Retina (tissue), 1 donor: ENCODE measurements at regions not wholly inside any gene's neighbourhood (a gene's known extent, or its start where the extent isn't known, plus 50 kb on each side); places are given as distances from the start of the nearest gene placed in this dataset.

Source experiments
- DNase-seq: peaks from one replicate; pipeline ENCODE4 v3.0.0-alpha.2; 2016

DNA sequence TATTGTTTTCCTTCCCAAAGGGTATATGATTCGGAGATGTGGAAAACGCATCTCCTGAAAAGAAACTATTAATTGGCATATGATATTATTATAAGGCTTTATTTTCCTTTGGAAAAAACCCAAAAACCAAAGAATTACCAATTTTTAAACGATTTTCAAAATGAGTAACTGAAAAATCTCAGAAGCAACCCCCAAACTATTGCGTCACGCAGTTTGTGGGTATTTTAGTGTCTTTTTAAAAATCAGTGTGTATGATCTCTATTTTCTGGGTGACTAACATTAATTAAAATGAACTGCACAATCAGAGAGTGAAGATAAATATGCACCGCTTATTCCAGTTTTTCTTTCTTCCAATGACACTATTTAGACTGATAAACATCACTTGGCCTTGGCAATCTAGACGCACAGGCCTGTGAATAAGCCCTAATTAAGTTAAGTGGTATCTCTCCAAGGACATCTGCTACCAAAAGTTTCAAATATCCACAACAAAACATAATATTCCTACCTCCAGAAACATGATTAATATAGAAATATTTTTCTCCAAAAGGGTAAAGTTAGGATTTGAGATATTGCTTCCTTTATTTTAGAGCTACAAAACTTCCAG is 511.5 kb upstream of the FAM241A start:
- DNase-seq, result no peak

DNA sequence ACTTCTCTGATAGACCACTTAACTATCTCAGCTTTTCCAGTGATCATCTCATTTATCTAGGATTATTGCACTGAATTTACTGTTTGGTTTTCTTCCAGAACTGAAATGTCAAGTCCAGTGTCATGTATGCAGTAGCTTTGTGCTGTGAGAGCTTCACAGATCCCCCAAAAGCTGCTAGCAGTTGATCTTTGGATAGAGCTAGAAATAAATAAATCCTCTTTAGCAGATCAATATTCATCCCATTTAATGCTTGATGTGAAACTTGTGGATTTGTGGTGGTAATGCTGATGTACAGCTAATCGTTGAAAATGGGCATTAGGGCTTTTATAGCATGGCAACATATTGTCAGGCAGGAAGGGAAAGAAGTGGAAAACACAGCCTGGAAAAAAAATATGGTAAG is 509.6 kb upstream of the FAM241A start:
- peak; percentile 32 for DNase-seq

DNA sequence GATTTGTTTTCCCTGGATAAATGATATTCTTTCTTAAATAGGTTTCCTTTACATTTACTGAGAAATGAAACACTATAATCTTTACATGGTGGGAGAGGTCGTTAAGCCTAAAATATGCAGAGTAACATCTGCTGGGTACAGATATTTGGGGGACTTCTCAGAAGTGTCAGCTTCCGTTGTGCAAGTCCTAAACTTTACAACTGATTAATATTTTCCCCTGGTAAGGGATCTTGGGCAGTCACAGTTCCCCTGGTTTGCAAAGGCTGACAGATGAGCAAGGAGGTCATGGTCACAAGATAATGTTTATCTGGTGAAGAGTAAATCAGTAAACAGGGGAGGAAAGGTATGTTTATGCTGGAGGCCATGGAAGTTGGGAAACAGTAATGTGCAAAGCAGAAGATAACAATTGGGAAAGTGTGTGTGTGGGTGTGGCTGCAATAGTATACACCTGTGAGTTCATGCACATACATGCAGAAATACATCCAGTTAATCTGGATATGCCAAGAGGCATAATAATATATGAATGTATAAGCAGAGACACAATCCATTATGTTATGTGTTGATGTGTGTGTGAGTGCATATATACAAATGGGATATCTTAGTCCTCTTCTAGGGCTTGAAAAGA is 508.2 kb upstream of the FAM241A start:
- no peak for DNase-seq

DNA sequence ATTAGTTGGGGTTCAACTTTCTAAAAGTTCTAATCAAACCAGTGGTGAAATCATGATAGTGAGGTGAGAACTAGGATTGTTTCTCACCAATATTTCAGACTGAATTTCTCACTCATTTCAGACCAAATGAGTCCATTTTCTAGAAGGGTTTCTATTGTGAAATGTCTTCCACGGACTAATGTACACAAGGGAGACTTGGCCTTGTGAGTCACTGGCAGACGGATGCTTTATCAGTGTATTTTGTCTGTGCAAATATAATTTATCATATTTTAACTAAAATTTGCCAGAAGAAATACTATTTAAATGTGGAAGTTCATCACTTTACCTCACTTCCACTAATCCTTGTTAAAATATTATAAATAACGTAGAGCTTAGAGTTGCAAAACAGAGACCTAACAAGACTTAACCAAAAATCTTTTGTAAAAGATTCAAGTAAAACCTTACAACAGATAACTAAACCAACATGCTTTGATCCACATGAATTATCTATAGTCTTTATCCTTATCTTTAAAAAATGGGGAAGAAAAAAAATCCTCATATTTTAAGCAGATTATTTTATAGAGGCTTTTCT is 506.0 kb upstream of the FAM241A start:
- no peak for DNase-seq

DNA sequence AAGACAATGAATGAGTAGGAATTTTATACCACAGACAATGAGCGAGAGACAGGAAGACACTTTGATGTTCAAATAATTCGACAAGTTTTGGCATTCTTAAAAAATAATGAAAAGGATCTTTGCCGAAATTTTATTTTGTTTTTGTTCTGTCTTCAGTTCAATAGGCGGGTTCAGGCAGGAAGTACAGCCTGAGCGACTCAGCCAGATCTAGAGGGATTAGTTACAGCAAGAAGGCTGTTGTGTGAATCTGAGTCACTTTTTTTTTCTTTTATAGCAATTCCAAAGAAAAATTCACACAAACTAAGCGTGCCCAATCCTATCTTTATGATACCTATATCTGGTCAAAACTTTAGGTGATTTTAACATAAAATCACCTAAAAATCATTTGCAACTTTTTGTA is 505.4 kb upstream of the FAM241A start:
- DNase-seq, result no peak

DNA sequence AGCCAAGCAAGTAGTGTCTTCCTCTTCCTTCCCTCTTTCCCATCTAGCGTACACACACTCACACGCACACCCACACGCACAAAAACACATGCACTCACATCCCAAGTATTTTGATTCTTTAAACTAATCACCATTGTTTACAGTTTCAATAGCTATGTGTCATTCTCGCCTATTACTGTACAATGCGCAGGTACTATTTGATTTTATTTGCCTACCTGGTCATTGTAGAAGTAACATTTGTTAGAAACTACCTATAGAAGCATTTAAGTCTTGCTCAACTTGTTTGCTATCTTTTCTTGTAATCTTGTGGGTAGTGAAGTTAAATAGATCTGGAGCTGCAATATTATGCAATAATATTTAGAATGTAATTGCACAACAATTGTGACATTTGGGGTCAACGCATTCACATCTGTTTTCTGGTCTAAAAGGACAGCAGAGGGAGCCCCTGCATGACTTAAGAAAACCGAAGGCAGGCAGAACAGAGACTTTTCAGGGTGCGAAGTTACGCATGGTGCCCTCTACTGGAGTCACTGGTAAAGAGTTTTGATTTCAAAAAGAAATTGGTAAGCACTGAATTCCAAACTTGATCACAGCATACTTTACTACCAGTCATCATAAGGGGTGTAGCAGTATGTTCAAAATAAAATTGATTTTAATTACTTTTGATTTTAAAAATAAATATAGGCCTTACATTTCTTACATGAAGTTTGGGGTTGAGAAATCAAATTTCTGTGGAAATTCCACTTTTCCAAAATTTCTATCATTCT is 503.3 kb upstream of the FAM241A start:
- peak; percentile 63 for DNase-seq

DNA sequence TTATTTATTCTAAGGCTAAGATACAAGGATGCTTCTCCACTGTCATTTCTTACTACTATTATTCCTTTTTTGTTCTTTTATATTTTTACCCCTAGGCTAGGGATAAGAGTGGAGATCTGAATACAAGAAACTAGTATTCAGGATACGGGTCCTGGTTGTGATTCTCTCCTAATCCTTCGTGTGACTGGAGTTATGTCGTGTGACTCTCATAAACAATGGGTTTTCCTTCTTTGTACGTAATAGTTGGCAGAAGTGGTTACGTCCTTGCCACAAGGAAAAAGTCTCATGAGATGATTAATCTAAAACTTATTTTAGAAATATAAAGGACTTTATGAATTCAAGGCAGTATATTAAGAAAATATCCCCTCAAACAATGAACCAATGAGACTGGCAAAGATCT is 497.2 kb upstream of the FAM241A start:
- no peak for DNase-seq

DNA sequence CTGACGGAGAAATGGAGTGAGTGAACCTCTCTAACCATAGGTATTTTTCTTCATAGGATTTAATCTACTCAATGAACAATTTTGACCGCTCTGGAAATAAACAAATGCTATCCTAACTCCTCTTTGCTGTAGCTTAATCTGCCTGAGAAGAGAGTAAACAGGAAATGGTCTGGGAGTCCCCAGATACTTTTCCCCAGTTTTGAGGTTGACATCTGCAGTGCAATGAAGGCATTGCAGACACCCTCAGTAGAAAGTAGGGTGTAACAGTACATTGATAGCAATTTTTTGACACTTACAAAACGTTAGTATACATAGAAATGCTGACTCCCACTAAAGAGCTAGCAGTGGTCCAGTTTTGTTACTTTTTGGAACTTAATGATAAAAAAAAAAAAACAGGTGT is 495.9 kb upstream of the FAM241A start:
- no peak for DNase-seq

DNA sequence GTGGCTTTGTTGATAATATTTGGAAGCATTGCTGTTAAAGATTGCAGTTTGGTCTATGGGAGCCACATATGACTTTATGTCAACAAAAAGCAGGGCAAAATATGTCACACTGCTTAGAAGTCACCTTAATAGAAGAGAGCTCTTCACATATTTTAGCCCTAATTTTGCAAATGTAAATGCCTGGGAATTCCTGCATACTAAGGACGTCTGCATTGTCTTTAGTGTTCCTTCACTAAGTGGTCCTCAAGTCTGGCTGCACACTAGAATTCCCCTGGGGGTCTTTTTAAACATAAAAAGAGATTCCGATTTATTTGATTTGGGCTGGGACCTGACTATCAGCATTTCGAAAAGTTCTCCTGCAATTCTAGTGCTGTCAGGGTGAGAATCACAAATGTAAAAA is 495.1 kb upstream of the FAM241A start:
- DNase-seq, result no peak

DNA sequence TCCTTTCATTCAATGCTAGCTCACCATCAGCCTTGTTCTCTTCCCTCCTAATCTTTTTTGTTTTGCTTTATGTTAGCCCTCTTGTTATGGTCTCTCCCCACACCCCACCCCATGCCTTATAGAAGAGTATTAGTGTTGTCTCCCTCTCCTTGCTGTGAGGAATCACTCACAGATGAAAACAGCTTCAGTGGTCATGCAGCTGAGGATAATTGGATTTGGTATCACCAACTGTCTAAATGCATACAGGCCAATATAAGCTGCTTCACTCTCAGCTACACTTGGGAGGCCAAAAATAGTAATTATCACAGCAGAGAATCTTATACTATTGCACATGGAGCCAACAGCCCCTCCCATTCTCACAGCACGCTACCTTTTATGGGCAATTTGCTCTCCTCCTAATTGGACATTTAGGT is 494.6 kb upstream of the FAM241A start:
- DNase-seq, result peak; percentile 29

DNA sequence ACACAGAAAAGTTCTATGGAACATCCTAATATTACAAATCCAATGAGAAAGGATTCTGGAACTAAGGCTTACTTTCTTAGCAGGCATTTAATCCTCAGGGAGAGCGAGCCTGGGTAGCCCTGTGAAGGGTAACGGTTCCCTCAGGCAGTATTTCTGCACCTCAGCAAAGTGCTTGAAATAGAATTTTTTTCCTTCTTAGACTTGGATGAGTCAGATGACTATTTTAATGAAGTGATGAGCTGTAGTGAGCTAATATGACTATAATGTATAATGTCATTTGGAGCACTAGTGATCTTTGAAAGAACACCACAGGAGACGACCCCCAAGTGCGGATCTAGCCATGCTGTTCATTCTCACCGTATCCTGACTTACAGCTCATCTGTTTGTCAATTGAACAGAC is 493.0 kb upstream of the FAM241A start:
- DNase-seq, result no peak

DNA sequence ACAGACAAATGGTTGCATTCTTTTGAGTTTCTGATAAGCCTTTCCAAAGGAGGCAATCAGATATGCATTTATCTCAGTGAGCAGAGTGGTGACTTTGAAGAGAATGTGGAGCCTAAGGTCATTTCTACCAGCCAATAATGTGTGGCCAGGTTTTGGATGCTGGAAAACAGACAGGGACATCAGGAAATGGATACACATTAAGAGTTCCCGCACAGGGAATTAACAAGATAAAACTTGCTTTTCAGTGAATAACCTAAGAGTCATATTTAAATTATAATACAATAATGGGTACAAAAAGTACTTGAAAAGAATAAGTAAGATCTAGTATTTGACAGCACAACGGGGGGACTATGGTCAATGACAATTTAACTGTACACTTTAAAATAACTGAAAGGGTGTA is 492.3 kb upstream of the FAM241A start:
- no peak for DNase-seq

DNA sequence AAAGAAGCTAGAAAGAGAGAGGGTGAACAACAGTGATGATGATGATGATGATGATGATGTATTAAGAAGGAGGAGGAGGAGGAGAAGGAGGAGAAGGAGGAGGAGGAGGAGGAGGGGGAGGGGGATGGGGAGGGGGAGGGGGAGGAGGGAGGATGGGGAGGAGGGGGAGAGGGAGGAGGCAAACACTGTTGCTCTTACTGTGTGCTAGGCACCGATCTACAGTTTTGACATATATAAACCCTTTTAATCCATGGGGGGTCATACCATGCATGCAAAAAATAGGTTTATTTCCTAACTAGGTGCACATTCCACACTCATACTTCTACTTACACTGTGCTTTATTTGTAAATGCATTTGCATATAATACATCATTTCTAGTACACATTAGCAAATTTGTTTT is 482.8 kb upstream of the FAM241A start:
- no peak for DNase-seq

DNA sequence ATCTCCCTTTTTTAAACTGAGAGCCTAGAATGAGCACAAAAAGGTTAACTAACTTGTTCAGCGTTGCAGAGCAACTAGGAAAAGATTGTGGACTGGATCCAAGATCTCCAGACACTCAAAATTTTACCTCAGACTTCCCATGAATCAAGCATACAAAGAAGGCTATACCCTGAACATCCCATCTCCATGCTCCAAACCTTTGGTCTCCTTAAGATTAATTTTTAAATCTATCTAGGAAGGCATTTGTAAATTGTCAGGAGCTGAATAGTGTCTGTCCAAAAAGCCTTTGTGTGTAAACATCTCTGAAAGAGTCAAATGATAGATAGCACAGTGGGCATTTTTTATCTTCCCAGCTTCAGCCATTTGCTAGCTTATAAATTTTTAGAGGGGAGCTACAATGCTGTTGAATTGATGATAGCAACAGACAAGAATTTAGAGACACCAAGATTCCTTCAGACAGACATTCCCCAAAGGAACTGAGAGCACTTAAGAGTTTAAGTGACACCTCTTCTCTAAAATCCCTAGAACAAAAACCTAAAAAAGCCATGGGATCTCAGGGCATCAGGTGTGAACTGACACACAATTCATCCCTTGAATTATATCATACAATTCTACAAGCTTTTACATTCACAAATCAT is 480.8 kb upstream of the FAM241A start:
- no peak for DNase-seq

DNA sequence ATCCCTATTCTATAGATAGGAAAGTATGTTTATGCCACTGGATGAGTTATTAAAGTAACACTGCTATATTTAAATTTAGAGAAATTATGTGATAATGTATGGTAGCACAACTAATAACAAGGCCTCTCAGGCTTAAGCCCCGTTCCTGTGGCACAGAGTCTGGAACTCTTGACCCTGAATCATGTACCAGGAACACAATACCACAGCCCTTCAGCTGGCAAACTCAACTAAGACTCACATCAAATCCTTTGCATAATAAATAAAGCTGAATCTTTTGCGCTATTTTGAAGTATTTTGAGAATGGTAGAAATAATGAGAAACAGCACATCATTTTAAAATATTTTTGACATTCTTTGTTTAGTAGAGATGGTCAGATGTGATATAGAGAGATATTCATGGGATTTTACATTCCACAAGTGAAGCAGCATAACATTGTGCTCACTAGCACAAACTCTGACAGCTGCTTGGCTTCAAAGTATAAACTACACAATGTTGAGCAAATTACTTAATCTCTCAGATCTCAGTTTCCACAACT is 478.4 kb upstream of the FAM241A start:
- DNase-seq, result no peak

DNA sequence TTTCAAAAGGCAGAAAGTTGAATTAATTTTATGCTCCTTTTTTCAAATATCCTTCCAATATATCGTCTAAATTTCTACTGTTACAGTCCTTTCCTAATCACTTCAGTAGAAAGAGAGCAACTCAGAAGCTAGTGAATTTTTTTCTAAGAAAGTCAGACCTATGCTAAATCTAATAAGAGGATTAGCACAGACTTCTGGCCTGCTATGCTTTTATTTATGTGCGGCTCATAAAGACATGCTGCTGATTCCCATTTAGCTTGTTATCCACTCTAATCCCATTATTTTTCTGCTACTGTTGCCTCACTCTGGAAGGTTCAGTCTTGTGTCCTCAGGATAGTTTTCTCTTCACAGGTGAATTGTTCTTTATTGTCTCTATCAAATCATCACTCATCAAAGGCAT is 473.5 kb upstream of the FAM241A start:
- no peak for DNase-seq

DNA sequence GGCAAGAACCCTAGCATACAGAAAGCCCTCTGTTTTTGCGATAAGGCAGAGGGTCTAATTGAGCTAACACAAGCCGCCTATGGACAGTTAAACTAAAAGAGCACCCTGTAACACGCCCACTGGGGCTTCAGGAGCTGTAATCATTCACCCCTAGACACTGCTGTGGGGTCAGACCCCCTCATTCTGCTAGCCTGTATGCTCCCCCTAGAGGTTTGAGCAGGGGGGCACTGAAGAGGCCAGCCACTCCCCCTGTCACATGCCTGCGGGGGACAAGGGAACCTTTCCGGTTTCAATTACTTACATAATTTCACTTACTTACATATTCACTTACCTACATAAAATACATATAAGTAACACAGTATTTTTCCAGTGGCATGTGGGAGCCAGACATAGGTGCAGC is 469.5 kb upstream of the FAM241A start:
- no peak for DNase-seq

DNA sequence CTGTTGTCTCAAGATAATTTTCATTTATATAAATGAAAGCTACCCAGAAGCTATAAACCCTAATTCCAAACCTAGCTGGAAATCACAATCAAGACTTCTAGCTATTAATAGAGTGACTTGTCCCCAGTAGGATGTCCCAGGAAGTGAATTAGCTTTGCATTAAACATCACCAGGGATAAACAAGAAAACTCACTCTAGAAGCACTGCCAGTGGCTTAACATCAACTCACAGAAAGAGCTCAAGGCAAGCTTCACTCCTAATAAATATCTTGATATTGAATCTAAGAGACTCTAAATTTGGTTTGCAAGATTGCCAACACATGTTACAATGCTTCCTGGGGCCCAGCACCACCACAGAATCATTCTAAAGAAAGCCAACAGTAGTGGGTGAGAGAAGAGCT is 468.7 kb upstream of the FAM241A start:
- DNase-seq, result no peak

DNA sequence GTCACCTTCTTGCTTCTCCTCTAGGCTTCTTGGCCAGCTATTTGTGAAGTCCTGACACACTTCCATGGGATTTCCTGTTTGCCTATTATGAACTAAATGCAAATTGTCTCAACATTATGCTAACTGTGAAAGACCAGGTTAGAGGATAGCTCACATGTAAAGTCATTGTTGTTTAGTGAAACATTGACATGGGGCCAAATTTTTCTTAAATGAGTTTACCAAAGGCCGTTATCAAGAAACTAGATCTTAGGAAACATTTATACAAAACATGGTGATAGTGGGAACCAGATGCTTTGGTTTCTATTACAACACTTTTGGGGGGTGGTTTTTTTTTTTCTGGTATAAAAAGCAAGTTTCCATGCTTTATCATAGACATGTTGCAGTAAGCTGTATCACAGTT is 466.8 kb upstream of the FAM241A start:
- DNase-seq, result no peak

DNA sequence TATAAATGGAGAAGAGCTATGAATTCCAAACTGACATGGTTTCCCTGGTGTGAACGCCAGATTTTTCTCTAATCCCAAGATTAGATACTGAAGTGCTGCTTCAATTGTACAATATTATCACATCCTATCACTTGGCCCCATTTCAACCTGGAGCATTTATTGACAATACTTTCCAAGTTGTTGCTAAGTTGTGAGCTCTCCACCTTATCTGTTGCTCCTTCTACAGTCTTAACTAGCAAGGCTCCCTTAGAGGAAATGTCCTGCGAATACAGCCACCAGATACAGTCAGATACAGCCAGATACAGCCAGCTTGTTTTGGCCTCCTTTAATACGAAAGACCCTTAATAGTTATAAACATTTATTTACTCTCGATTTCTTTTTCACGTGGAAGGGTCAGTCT is 466.3 kb upstream of the FAM241A start:
- DNase-seq, result no peak

DNA sequence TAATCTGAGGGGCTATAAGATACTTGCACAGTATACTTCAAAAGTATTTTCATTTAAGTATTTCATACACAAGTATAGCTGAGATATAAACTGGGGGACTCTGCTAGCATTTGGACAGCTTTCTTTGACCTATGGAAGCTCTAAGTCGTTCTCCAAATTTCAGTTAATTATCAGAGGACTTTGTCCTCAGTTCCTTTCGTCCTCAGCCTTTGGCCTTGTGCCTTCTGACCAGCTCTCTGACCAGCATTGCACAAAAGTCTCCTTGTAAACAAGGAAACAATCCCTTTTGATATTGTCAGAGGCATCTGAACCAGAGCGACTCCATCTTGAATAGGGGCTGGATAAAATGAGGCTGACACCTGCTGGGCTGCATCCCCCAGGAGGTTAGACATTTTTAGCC is 464.0 kb upstream of the FAM241A start:
- no peak for DNase-seq

DNA sequence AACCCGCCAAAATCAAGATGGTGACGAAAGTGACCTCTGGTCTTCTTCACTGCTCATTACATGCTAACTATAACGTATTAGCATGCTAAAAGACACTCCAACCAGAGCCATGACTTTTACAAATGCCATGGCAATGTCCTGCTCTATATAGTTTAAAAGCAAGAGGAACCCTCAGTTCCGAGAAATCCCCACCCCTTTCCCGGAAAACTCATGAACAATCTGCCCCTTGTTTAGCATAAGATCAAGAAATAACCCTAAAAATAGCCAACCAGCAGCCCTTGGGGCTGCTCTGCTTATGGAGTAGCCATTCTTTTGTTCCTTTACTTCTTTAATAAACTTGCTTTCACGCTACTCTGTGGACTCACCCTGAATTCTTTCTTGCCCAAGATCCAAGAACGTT is 463.5 kb upstream of the FAM241A start:
- no peak for DNase-seq

DNA sequence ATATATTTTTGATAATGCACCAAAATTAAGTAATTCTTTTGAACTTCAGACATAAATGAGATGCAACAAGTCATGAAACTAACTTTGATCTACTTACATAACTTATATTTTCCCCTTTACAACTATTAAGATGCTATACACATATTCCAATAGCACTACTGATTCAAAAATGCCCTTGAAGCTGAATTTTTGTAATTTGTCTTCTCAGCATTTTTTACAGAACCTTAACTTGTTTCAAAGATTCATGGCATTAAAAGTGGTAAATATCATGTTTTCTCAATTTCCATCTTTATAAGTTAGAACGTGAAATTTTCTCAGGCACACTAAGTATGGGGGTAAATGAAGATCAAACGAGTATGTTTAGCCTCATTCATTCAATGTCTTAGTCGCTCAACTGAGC is 460.0 kb upstream of the FAM241A start:
- no peak for DNase-seq
